ENCODE measurements at regions not wholly inside any gene's neighbourhood (a gene's known extent, or its start where the extent isn't known, plus 50 kb on each side); places are given as distances from the start of the nearest gene placed in this dataset.

GRCh38 chr13:34257966-34258365 is 440.0 kb downstream of the RFC3 start:
- DNase-seq: no peak

GRCh38 chr13:34258646-34259386 is 440.9 kb downstream of the RFC3 start:
- no peak for DNase-seq

GRCh38 chr13:34263681-34264080 is 445.7 kb downstream of the RFC3 start:
- DNase-seq: no peak

GRCh38 chr13:34265046-34265679 is 447.2 kb downstream of the RFC3 start:
- no peak for DNase-seq

- no peak for DNase-seq
Measured at GRCh38 chr13:34276764-34277163, 458.8 kb downstream of the RFC3 start.

GRCh38 chr13:34277936-34278335 is 460.0 kb downstream of the RFC3 start:
- no peak for DNase-seq

GRCh38 chr13:34278780-34279179 is 460.8 kb downstream of the RFC3 start:
- no peak for DNase-seq

GRCh38 chr13:34290661-34291060 is 472.7 kb downstream of the RFC3 start:
- no peak for DNase-seq

- DNase-seq: no peak
Measured at GRCh38 chr13:34294483-34295129, 476.7 kb downstream of the RFC3 start.

GRCh38 chr13:34300559-34300958 is 482.6 kb downstream of the RFC3 start:
- no peak for DNase-seq

GRCh38 chr13:34302596-34302995 is 484.6 kb downstream of the RFC3 start:
- no peak for DNase-seq

- no peak for DNase-seq
Measured at GRCh38 chr13:34303346-34303745, 485.4 kb downstream of the RFC3 start.

- no peak for DNase-seq
Measured at GRCh38 chr13:34307607-34308006, 489.7 kb downstream of the RFC3 start.

- DNase-seq: no peak
Measured at GRCh38 chr13:34308725-34309124, 490.8 kb downstream of the RFC3 start.

- no peak for DNase-seq
Measured at GRCh38 chr13:34310539-34310938, 492.6 kb downstream of the RFC3 start.

GRCh38 chr13:34311251-34311650 is 493.3 kb downstream of the RFC3 start:
- DNase-seq: no peak

- DNase-seq: no peak
Measured at GRCh38 chr13:34312578-34312977, 494.6 kb downstream of the RFC3 start.

- no peak for DNase-seq
Measured at GRCh38 chr13:34320084-34320483, 502.1 kb downstream of the RFC3 start.

- DNase-seq: no peak
Measured at GRCh38 chr13:34322014-34322742, 504.2 kb downstream of the RFC3 start.

- DNase-seq: no peak
Measured at GRCh38 chr13:34322743-34323074, 504.8 kb downstream of the RFC3 start.

GRCh38 chr13:34335014-34336007 is 517.4 kb downstream of the RFC3 start:
- no peak for DNase-seq

- no peak for DNase-seq
Measured at GRCh38 chr13:34338102-34338501, 520.2 kb downstream of the RFC3 start.

All from activated CD4-positive, alpha-beta T cell treated with anti-CD3 and anti-CD28 coated beads for 4 hours (primary cell).